GM12891 (cell line): ENCODE measurements at regions not wholly inside any gene's neighbourhood (a gene's known extent, or its start where the extent isn't known, plus 50 kb on each side); places are given as distances from the start of the nearest gene placed in this dataset.

Experiments used
- DNase-seq: peaks from one replicate; pipeline ENCODE4 v3.0.0; 2011; ENCODE audit warnings: low spot score; ENCODE audit not compliant: insufficient read length
- FAIRE-seq: peaks from 2 replicates; lab custom pipeline; 2011; peaks lifted over from hg19 to GRCh38; lab: Jason Lieb, UNC
- PAX5 ChIP-seq: IDR thresholded peaks from 2 replicates; pipeline ENCODE4 v1.6.1; 2011; ENCODE audit warnings: low read length, moderate library complexity, mild to moderate bottlenecking; ENCODE audit not compliant: insufficient read depth, severe bottlenecking
- POLR2A ChIP-seq: IDR thresholded peaks from 2 replicates; pipeline ENCODE4 v1.6.1; 2011; ENCODE audit warnings: low read depth, low read length, control low read depth
- POLR2AphosphoS5 ChIP-seq: IDR thresholded peaks from 2 replicates; pipeline ENCODE4 v1.6.1; 2011; ENCODE audit warnings: low read depth, low read length, control low read depth
- POU2F2 ChIP-seq: IDR thresholded peaks from 2 replicates; pipeline ENCODE4 v1.6.1; 2011; ENCODE audit warnings: low read depth, mild to moderate bottlenecking, control low read depth, low read length, moderate library complexity
- SPI1 ChIP-seq: IDR thresholded peaks from 2 replicates; pipeline ENCODE4 v1.6.1; 2011; ENCODE audit warnings: low read depth, low read length, control low read depth
- TAF1 ChIP-seq: IDR thresholded peaks from 2 replicates; pipeline ENCODE4 v1.6.1; 2011; ENCODE audit warnings: low read depth, low read length, control low read depth

- TF ChIP-seq TAF1 (no peak), PAX5 (no peak), SPI1 (no peak), POU2F2 (no peak), POLR2AphosphoS5 (no peak), POLR2A (no peak)
- DNase-seq (no peak), FAIRE-seq (no peak)
Observed at GRCh38 chr5:93208141-93208751, 372.8 kb downstream of the NR2F1-AS1 start.

DNA sequence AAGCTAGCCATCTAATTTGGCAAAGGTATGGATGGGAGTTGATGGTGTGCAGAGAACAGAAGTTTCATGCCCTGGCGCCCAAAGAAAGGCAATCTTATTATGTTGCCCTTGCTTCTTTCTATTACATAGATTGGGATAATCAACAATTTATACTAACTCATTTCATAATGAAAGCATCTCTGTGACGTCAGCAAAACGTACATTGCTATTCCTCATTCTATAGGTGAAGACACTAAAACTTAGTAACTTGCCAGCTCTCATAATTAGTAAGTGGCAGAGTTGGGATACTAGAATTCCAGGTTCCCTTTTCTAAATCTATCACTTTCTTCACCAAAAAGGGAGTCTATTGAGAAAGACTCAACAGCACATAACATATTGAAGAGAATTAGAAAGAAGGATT lies 374.8 kb downstream of the NR2F1-AS1 start:
- TF ChIP-seq POLR2A: no peak
- TF ChIP-seq PAX5: no peak
- no peak for TF ChIP-seq POLR2AphosphoS5
- no peak for TF ChIP-seq SPI1
- no peak for TF ChIP-seq POU2F2
- no peak for TF ChIP-seq TAF1
- FAIRE-seq (no peak), DNase-seq (no peak)

DNA sequence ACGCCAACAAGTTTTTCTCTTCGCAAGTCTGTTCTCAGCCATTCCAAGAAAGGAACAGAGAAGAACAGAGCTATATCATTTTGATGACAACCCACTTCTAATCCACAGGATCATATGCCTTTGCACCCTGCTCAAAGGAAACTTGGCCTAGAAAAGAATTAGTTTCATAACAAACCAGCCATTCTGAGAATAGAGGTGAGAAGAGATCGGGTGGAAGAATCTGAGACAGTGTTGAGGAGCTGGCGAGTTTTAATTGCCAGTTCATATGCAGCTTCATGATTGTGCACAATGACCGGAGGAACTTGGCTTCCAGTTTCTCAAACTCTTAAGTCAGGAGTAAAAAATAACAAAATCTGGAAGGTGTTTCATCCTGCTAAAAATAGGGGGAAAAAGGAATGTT lies 380.0 kb downstream of the NR2F1-AS1 start:
- FAIRE-seq: no peak
- DNase-seq: no peak
- no peak for TF ChIP-seq SPI1
- TF ChIP-seq PAX5: no peak
- TF ChIP-seq POLR2A: no peak
- TF ChIP-seq POU2F2: no peak
- no peak for TF ChIP-seq TAF1
- TF ChIP-seq POLR2AphosphoS5: no peak

GRCh38 chr5:93196986-93197385 lies 384.0 kb downstream of the NR2F1-AS1 start:
- TF ChIP-seq SPI1 (no peak), POU2F2 (no peak), PAX5 (no peak), POLR2A (no peak), TAF1 (no peak), POLR2AphosphoS5 (no peak)
- FAIRE-seq (no peak), DNase-seq (no peak)

DNA sequence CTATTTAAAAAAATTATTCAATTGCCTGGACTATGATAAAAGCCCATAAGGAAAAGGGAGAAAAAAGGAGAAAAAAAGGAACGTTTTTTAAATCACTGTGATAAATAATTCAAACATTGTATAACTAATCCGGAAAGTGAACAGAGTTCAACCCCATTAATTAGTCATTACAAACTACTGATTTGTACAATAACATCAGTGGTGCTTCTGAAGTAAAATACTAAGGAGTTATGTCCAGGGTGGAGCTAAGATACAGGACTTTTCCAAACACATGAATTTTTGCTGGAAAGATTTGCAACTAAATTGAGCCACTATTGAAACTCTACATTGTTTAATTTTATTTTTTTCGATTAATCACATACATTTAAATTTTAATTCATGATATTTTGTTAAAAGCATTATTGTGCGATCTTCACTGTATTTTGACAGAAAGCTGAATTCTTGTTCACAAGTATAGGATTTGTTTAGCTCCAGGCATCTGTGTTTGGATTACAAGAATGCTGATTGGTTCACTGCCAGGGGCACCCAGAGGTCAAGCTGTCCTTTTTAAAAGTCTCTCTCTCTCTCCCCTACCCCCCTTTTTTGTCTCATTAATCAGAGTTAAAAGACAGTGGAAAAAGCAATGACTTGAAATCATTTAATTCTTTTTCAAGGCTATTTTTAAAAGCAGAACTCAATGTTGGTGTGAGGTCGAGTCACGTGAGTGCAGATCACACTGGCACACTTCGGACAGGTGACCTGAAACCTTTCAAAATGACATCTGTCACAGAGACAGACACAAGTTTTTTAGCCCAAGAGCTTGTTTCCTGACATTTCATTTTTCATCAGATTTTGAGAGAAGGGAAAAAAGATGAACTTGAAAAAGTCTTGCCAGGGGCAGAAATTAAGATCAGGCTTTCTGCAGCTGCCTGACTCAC lies 387.3 kb downstream of the NR2F1-AS1 start:
- FAIRE-seq (no peak), DNase-seq (no peak)
- no peak for TF ChIP-seq POU2F2
- TF ChIP-seq TAF1: no peak
- TF ChIP-seq PAX5: no peak
- TF ChIP-seq SPI1: no peak
- TF ChIP-seq POLR2AphosphoS5: no peak
- no peak for TF ChIP-seq POLR2A

DNA sequence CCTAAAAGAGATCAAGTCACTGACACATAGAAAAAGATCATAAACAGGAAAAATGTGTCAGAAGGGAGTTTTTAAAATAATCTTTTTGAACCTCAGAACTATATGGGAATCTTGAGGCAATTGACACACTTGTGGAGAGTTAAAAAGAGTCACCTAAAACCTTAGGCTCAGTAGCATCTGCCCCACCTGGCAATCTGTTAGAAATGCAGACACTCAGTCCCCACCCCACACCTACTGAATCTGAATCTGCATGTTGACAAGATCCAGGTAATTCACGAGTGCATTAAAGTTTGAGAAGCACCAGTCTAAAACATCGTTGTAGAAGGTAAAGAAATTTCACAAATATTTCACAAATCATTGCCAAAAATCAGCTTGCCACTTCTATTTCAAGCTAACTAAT lies 388.3 kb downstream of the NR2F1-AS1 start:
- no peak for FAIRE-seq
- TF ChIP-seq POLR2A (no peak), SPI1 (no peak), TAF1 (no peak), POU2F2 (no peak), PAX5 (no peak), POLR2AphosphoS5 (no peak)
- no peak for DNase-seq

DNA sequence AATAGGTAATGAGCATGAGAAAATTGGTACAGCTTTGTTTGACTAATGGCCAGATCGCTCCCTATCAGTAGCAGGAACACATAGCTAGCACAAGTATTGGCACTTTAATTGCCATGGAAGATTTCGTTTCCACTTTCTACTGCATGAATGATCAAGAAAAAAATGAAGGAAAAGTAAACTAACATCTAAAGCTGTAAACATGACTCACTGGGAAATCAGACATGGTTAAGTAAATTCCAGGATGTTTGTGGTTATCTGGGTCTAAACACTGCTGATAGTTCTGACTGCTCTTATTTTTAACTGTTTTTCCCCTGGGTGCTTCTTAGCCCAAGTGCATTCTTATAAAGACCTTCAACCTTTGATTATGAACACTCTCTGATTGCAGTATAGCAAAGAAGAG lies 388.9 kb downstream of the NR2F1-AS1 start:
- TF ChIP-seq PAX5 (no peak), POLR2AphosphoS5 (no peak), TAF1 (no peak), POU2F2 (no peak), POLR2A (no peak), SPI1 (no peak)
- no peak for DNase-seq
- no peak for FAIRE-seq

DNA sequence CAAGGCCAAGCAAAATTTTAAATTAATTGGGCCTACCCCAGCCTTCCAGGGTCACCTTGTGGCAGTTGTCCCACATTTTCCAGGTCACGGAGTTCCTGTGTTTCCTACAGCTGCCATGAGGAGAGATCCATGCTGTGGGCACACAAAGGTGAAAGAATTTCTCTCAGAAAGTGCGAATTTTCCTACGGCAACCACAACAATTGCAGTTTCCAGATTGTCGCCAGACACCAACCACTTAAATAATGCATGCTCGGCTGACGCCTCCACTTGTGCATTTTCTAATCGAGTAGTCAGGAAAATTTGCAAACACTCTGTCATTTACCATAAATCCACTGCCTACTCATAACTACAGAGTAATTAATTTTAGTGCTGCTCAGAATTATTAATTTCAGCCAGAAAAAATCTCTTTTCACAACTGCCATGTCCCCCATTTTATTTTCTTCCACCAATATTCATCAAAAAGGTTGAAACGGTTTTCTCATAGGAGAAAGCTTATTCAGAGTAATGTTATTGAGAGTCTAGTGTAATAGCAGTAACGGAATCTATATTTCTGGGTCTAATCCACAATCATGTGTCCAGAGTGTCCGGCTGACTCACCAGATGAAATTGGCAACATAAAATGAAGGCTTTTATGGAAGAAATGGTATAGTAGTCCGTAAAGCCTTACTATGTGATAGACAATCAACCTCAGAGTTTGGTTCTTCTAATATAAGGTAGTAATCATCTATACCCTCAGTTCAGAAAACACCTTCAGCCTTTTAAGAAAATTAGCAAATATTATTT lies 389.8 kb downstream of the NR2F1-AS1 start:
- no peak for FAIRE-seq
- no peak for DNase-seq

GRCh38 chr5:93189707-93190120 lies 391.3 kb downstream of the NR2F1-AS1 start:
- no peak for DNase-seq

More for the DNA sequence above, 389.8 kb downstream of the NR2F1-AS1 start:
- TF ChIP-seq TAF1 (no peak), POU2F2 (no peak), POLR2A (no peak), POLR2AphosphoS5 (no peak), PAX5 (no peak), SPI1 (no peak)

More at GRCh38 chr5:93189707-93190120, 391.3 kb downstream of the NR2F1-AS1 start:
- TF ChIP-seq PAX5 (no peak), TAF1 (no peak), SPI1 (no peak), POU2F2 (no peak), POLR2AphosphoS5 (no peak), POLR2A (no peak)
- FAIRE-seq: no peak
